ENCODE measurements at regions not wholly inside any gene's neighbourhood (a gene's known extent, or its start where the extent isn't known, plus 50 kb on each side); places are given as distances from the start of the nearest gene placed in this dataset.

GRCh38 chr1:56135864-56136147 lies 443.6 kb downstream of the PLPP3 start:
- FAIRE-seq (no peak), ATAC-seq (no peak), DNase-seq (ENCODE audit: low spot score) (no peak)
- H2AFZ ChIP-seq (ENCODE audit: low read length): no peak overlapping the region
- H3K27me3 ChIP-seq (ENCODE audit: control insufficient read depth in 1 of 2, insufficient read depth in 2 of 2, low read length in 2 of 2): 0 out of 5 replicates have a peak, but pooled peaks cover 0 to 4% of the 10 kb centered on the region in 2 experiments
- in situ Hi-C loops (cut with HindIII; ENCODE audit: extremely low pct_ligation_motif_present, low pct_unique_long_range_greater_than_20kb): no loop called here
- intact Hi-C loops (cut with micrococcal nuclease; ENCODE audit: unreplicated experiment): no loop called here
- POLR2A ChIA-PET: no interaction called here
- H3K79me2 ChIP-seq (ENCODE audit: insufficient read depth, low read length): no peaks in the 10 kb centered on the region
- CTCF ChIA-PET (ENCODE audit: low intra/inter-chr PET ratio, low total read pairs): no interaction called here
- H3K9ac ChIP-seq (ENCODE audit: insufficient read depth, low read depth, low read length): no peak overlapping the region
- no peaks in the 10 kb centered on the region for H4K20me1 ChIP-seq (ENCODE audit: insufficient read depth, low read length)
- no peaks in the 10 kb centered on the region for H3K4me1 ChIP-seq (ENCODE audit: insufficient read depth, low read length)
- BruUV-seq (replicated peaks): no TSS peak
- TF ChIP-seq GPN1 (CRISPR knock-in tag; IDR thresholded peaks at IDR 0.05; ENCODE audit: borderline replicate concordance) (no peak), CHCHD3 (CRISPR knock-in tag; IDR thresholded peaks at IDR 0.05) (no peak), MEF2D (CRISPR knock-in tag; IDR thresholded peaks at IDR 0.05) (no peak), PCBP1 (IDR thresholded peaks at IDR 0.05; ENCODE audit: borderline replicate concordance, low read depth, low read length) (no peak), ZNF441 (CRISPR knock-in tag; IDR thresholded peaks at IDR 0.05; ENCODE audit: borderline replicate concordance) (no peak), GLI4 (CRISPR knock-in tag; IDR thresholded peaks at IDR 0.05; ENCODE audit: borderline replicate concordance) (no peak), MTA3 (CRISPR knock-in tag; IDR thresholded peaks at IDR 0.05) (no peak), ARID5B (CRISPR knock-in tag; IDR thresholded peaks at IDR 0.05) (no peak), SATB2 (CRISPR knock-in tag; IDR thresholded peaks at IDR 0.05) (no peak), ATAD3A (CRISPR knock-in tag; IDR thresholded peaks at IDR 0.05) (no peak), ZBTB39 (CRISPR knock-in tag; IDR thresholded peaks at IDR 0.05) (no peak), SETDB1 (CRISPR knock-in tag; IDR thresholded peaks at IDR 0.05; ENCODE audit: borderline replicate concordance) (no peak), ZBTB33 (CRISPR knock-in tag; IDR thresholded peaks at IDR 0.05) (no peak), ZNF383 (CRISPR knock-in tag; IDR thresholded peaks at IDR 0.05; ENCODE audit: borderline replicate concordance) (no peak)
- no peak overlapping the region for H3K4me2 ChIP-seq (ENCODE audit: low read depth, low read length)
- no peak overlapping the region for H3K4me3 ChIP-seq (replicated peaks in 1 of 3; ENCODE audit: insufficient read depth in 1 of 3, low read depth in 2 of 3, low read length in 3 of 3)
- H3K9me3 ChIP-seq (ENCODE audit: low read length): no peaks in the 10 kb centered on the region
- H3K27ac ChIP-seq (ENCODE audit: extremely low read length, insufficient read depth, low read length): no peak overlapping the region
- H3K36me3 ChIP-seq (replicated peaks in 1 of 2; ENCODE audit: control insufficient read depth in 1 of 2, insufficient read depth in 2 of 2, low read length in 2 of 2): no peaks in the 10 kb centered on the region
